Keratinocyte (primary cell): ENCODE measurements at regions not wholly inside any gene's neighbourhood (a gene's known extent, or its start where the extent isn't known, plus 50 kb on each side); places are given as distances from the start of the nearest gene placed in this dataset.

Experiments used
- EZH2 ChIP-seq: IDR thresholded peaks from one replicate; pipeline ENCODE4 v1.6.1; 2012; ENCODE audit warnings: inconsistent platforms, mild to moderate bottlenecking, low read length, moderate library complexity
- TF ChIP-seq, protein P1 (sequence below), 3 experiments: IDR thresholded peaks in 1 of 3; conservative IDR thresholded peaks in 1 of 3; optimal IDR thresholded peaks in 1 of 3; 2 replicates in 2 of 3; 3 replicates in 1 of 3; pipeline versions ENCODE3 to v1.5.1; 2011; ENCODE audit warnings: low read length in 3 of 3, mild to moderate bottlenecking in 3 of 3, moderate library complexity in 2 of 3, control low read depth in 1 of 3, inconsistent platforms in 1 of 3; ENCODE audit not compliant: insufficient read depth in 2 of 3; ENCODE audit errors: extremely low read depth in 1 of 3

DNA sequence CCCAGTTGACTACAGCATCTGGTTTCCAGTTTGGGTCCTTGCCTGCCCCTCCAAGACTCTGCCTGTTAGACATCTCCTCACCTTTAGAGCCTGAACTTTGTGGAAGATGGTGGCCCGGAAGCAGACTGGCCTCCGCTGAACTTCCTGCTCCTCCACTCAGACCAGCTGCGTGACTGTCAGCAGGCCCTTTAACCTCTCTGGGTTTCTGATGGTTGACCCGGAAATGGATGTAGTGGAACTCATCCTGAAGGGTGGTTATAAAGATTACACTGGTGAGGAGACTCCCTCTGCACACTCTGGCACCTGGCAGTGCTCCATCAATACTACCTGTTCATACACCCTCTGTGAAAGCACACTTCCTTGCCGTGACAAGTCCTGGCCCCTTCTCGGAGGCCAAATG, 151.9 kb upstream of the TLE3 start:
- TF ChIP-seq, protein P1, sequence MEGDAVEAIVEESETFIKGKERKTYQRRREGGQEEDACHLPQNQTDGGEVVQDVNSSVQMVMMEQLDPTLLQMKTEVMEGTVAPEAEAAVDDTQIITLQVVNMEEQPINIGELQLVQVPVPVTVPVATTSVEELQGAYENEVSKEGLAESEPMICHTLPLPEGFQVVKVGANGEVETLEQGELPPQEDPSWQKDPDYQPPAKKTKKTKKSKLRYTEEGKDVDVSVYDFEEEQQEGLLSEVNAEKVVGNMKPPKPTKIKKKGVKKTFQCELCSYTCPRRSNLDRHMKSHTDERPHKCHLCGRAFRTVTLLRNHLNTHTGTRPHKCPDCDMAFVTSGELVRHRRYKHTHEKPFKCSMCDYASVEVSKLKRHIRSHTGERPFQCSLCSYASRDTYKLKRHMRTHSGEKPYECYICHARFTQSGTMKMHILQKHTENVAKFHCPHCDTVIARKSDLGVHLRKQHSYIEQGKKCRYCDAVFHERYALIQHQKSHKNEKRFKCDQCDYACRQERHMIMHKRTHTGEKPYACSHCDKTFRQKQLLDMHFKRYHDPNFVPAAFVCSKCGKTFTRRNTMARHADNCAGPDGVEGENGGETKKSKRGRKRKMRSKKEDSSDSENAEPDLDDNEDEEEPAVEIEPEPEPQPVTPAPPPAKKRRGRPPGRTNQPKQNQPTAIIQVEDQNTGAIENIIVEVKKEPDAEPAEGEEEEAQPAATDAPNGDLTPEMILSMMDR (optimal IDR thresholded peaks at IDR 0.05 in 1 of 3, IDR thresholded peaks at IDR 0.05 in 1 of 3, conservative IDR thresholded peaks at IDR 0.05 in 1 of 3; ENCODE audit: extremely low read depth in 1 of 3, insufficient read depth in 2 of 3, low read length in 3 of 3), result no peak
- TF ChIP-seq EZH2, result no peak
